ENCODE measurements at regions not wholly inside any gene's neighbourhood (a gene's known extent, or its start where the extent isn't known, plus 50 kb on each side); places are given as distances from the start of the nearest gene placed in this dataset.

GRCh38 chr5:156000115-156000514 is 326.8 kb upstream of the SGCD start:
- DNase-seq (ENCODE audit: low spot score in 2 of 2): no peak
- Histone ChIP-seq H3K27ac (no peak overlapping the region), H3K4me1 (no peaks in the 10 kb centered on the region), H3K9me3 (no peaks in the 10 kb centered on the region), H3K36me3 (no peaks in the 10 kb centered on the region), H3K27me3 (no peaks in the 10 kb centered on the region), H3K4me3 (no peak overlapping the region)
- TF ChIP-seq POLR2AphosphoS5 (IDR thresholded peaks at IDR 0.05): no peak
- no peak for TF ChIP-seq POLR2A (IDR thresholded peaks at IDR 0.05)
- no peak for TF ChIP-seq CTCF (IDR thresholded peaks at IDR 0.05)
- intact Hi-C loops (cut with DNase I; ENCODE audit: low total_unique reads): loop anchor here (5.0 kb wide), 1 partner anchor 1018 kb away; no protein-coding TSS in a partner anchor

GRCh38 chr5:156004754-156005153 is 322.2 kb upstream of the SGCD start:
- no peak for TF ChIP-seq POLR2AphosphoS5 (IDR thresholded peaks at IDR 0.05)
- TF ChIP-seq POLR2A (IDR thresholded peaks at IDR 0.05): no peak
- Histone ChIP-seq H3K4me3 (no peak overlapping the region), H3K4me1 (no peaks in the 10 kb centered on the region), H3K27me3 (no peaks in the 10 kb centered on the region), H3K36me3 (no peaks in the 10 kb centered on the region), H3K9me3 (no peaks in the 10 kb centered on the region), H3K27ac (no peak overlapping the region)
- no peak for DNase-seq (ENCODE audit: low spot score in 2 of 2)
- intact Hi-C loops (cut with DNase I; ENCODE audit: low total_unique reads): loop anchor here (5.0 kb wide), 1 partner anchor 1022 kb away; no protein-coding TSS in a partner anchor

GRCh38 chr5:156006026-156006647 is 320.8 kb upstream of the SGCD start:
- no peak for TF ChIP-seq POLR2A (IDR thresholded peaks at IDR 0.05)
- TF ChIP-seq CTCF (IDR thresholded peaks at IDR 0.05): no peak
- TF ChIP-seq POLR2AphosphoS5 (IDR thresholded peaks at IDR 0.05): no peak
- no peaks in the 10 kb centered on the region for H3K36me3 ChIP-seq
- no peaks in the 10 kb centered on the region for H3K9me3 ChIP-seq
- DNase-seq (ENCODE audit: low spot score in 2 of 2): no peak
- H3K27ac ChIP-seq: no peak overlapping the region
- intact Hi-C loops (cut with DNase I; ENCODE audit: low total_unique reads): no loop called here
- H3K27me3 ChIP-seq: no peaks in the 10 kb centered on the region
- H3K4me1 ChIP-seq: no peaks in the 10 kb centered on the region
- H3K4me3 ChIP-seq: no peak overlapping the region

GRCh38 chr5:156008844-156009243 is 318.1 kb upstream of the SGCD start:
- Histone ChIP-seq H3K9me3 (no peaks in the 10 kb centered on the region), H3K27me3 (no peaks in the 10 kb centered on the region), H3K36me3 (no peaks in the 10 kb centered on the region), H3K4me3 (no peak overlapping the region), H3K27ac (no peak overlapping the region), H3K4me1 (no peaks in the 10 kb centered on the region)
- TF ChIP-seq POLR2AphosphoS5 (IDR thresholded peaks at IDR 0.05) (no peak), CTCF (IDR thresholded peaks at IDR 0.05) (no peak), POLR2A (IDR thresholded peaks at IDR 0.05) (no peak)
- no peak for DNase-seq (ENCODE audit: low spot score in 2 of 2)
- intact Hi-C loops (cut with DNase I; ENCODE audit: low total_unique reads): no loop called here

- Histone ChIP-seq H3K4me1 (no peaks in the 10 kb centered on the region), H3K36me3 (no peaks in the 10 kb centered on the region), H3K9me3 (no peaks in the 10 kb centered on the region), H3K27ac (no peak overlapping the region), H3K4me3 (no peak overlapping the region), H3K27me3 (no peaks in the 10 kb centered on the region)
- intact Hi-C loops (cut with DNase I; ENCODE audit: low total_unique reads): no loop called here
- TF ChIP-seq POLR2A (IDR thresholded peaks at IDR 0.05) (no peak), CTCF (IDR thresholded peaks at IDR 0.05) (no peak), POLR2AphosphoS5 (IDR thresholded peaks at IDR 0.05) (no peak)
- DNase-seq (ENCODE audit: low spot score in 2 of 2): no peak
Observed at GRCh38 chr5:156009583-156009982, 317.4 kb upstream of the SGCD start.
